ENCODE measurements at regions not wholly inside any gene's neighbourhood (a gene's known extent, or its start where the extent isn't known, plus 50 kb on each side); places are given as distances from the start of the nearest gene placed in this dataset.

GRCh38 chr1:209074575-209075250 is 508.8 kb upstream of the CAMK1G start:
- in situ Hi-C loops (cut with HindIII; ENCODE audit: low pct_unique_long_range_greater_than_20kb, low sequenced_read_pairs), result no loop called here
- no peak for DNase-seq (ENCODE audit: low read depth in 1 of 2, low spot score in 1 of 2)
- TF ChIP-seq JUND (IDR thresholded peaks at IDR 0.05; ENCODE audit: low read depth), result no peak

- in situ Hi-C loops (cut with HindIII; ENCODE audit: low pct_unique_long_range_greater_than_20kb, low sequenced_read_pairs), result no loop called here
- TF ChIP-seq JUND (IDR thresholded peaks at IDR 0.05; ENCODE audit: low read depth), result no peak
- peak in 1 of 2 experiments; percentile 68 for DNase-seq (ENCODE audit: low read depth in 1 of 2, low spot score in 1 of 2)
Observed at GRCh38 chr1:209076688-209077087, 506.8 kb upstream of the CAMK1G start.

GRCh38 chr1:209080170-209080781 is 503.2 kb upstream of the CAMK1G start:
- no peak for TF ChIP-seq JUND (IDR thresholded peaks at IDR 0.05; ENCODE audit: low read depth)
- no peak for DNase-seq (ENCODE audit: low read depth in 1 of 2, low spot score in 1 of 2)
- in situ Hi-C loops (cut with HindIII; ENCODE audit: low pct_unique_long_range_greater_than_20kb, low sequenced_read_pairs), result no loop called here

GRCh38 chr1:209086486-209087192 is 496.9 kb upstream of the CAMK1G start:
- TF ChIP-seq JUND (IDR thresholded peaks at IDR 0.05; ENCODE audit: low read depth), result no peak
- in situ Hi-C loops (cut with HindIII; ENCODE audit: low pct_unique_long_range_greater_than_20kb, low sequenced_read_pairs), result no loop called here
- DNase-seq (ENCODE audit: low read depth in 1 of 2, low spot score in 1 of 2), result no peak

GRCh38 chr1:209094384-209094783 is 489.1 kb upstream of the CAMK1G start:
- no peak for TF ChIP-seq JUND (IDR thresholded peaks at IDR 0.05; ENCODE audit: low read depth)
- in situ Hi-C loops (cut with HindIII; ENCODE audit: low pct_unique_long_range_greater_than_20kb, low sequenced_read_pairs), result no loop called here
- no peak for DNase-seq (ENCODE audit: low read depth in 1 of 2, low spot score in 1 of 2)

- in situ Hi-C loops (cut with HindIII; ENCODE audit: low pct_unique_long_range_greater_than_20kb, low sequenced_read_pairs), result no loop called here
Observed at GRCh38 chr1:209095627-209096595, 487.6 kb upstream of the CAMK1G start.

GRCh38 chr1:209100460-209100859 is 483.1 kb upstream of the CAMK1G start:
- no peak for TF ChIP-seq JUND (IDR thresholded peaks at IDR 0.05; ENCODE audit: low read depth)
- DNase-seq (ENCODE audit: low read depth in 1 of 2, low spot score in 1 of 2), result no peak
- in situ Hi-C loops (cut with HindIII; ENCODE audit: low pct_unique_long_range_greater_than_20kb, low sequenced_read_pairs), result no loop called here

More at GRCh38 chr1:209095627-209096595, 487.6 kb upstream of the CAMK1G start:
- DNase-seq (ENCODE audit: low read depth in 1 of 2, low spot score in 1 of 2), result peak in 1 of 2 experiments; percentile 31
- no peak for TF ChIP-seq JUND (IDR thresholded peaks at IDR 0.05; ENCODE audit: low read depth)

GRCh38 chr1:209101106-209101505 is 482.4 kb upstream of the CAMK1G start:
- in situ Hi-C loops (cut with HindIII; ENCODE audit: low pct_unique_long_range_greater_than_20kb, low sequenced_read_pairs), result no loop called here
- no peak for DNase-seq (ENCODE audit: low read depth in 1 of 2, low spot score in 1 of 2)
- TF ChIP-seq JUND (IDR thresholded peaks at IDR 0.05; ENCODE audit: low read depth), result no peak

GRCh38 chr1:209102120-209102519 is 481.4 kb upstream of the CAMK1G start:
- TF ChIP-seq JUND (IDR thresholded peaks at IDR 0.05; ENCODE audit: low read depth), result no peak
- in situ Hi-C loops (cut with HindIII; ENCODE audit: low pct_unique_long_range_greater_than_20kb, low sequenced_read_pairs), result no loop called here
- no peak for DNase-seq (ENCODE audit: low read depth in 1 of 2, low spot score in 1 of 2)

GRCh38 chr1:209102531-209102930 is 481.0 kb upstream of the CAMK1G start:
- TF ChIP-seq JUND (IDR thresholded peaks at IDR 0.05; ENCODE audit: low read depth), result no peak
- DNase-seq (ENCODE audit: low read depth in 1 of 2, low spot score in 1 of 2), result no peak
- in situ Hi-C loops (cut with HindIII; ENCODE audit: low pct_unique_long_range_greater_than_20kb, low sequenced_read_pairs), result no loop called here

GRCh38 chr1:209103092-209103491 is 480.4 kb upstream of the CAMK1G start:
- no peak for TF ChIP-seq JUND (IDR thresholded peaks at IDR 0.05; ENCODE audit: low read depth)
- no peak for DNase-seq (ENCODE audit: low read depth in 1 of 2, low spot score in 1 of 2)

GRCh38 chr1:209104646-209105045 is 478.9 kb upstream of the CAMK1G start:
- no peak for TF ChIP-seq JUND (IDR thresholded peaks at IDR 0.05; ENCODE audit: low read depth)
- in situ Hi-C loops (cut with HindIII; ENCODE audit: low pct_unique_long_range_greater_than_20kb, low sequenced_read_pairs), result no loop called here
- DNase-seq (ENCODE audit: low read depth in 1 of 2, low spot score in 1 of 2), result no peak

More at GRCh38 chr1:209103092-209103491, 480.4 kb upstream of the CAMK1G start:
- in situ Hi-C loops (cut with HindIII; ENCODE audit: low pct_unique_long_range_greater_than_20kb, low sequenced_read_pairs), result no loop called here
